ENCODE measurements at regions not wholly inside any gene's neighbourhood (a gene's known extent, or its start where the extent isn't known, plus 50 kb on each side); places are given as distances from the start of the nearest gene placed in this dataset.

- no peak for DNase-seq (ENCODE audit: low read depth, low spot score)
Measured at GRCh38 chr2:128469203-128469602, 150.5 kb upstream of the HS6ST1 start.

- DNase-seq (ENCODE audit: low read depth, low spot score): no peak
Measured at GRCh38 chr2:128469875-128470274, 151.2 kb upstream of the HS6ST1 start.

- no peak for DNase-seq (ENCODE audit: low read depth, low spot score)
Measured at GRCh38 chr2:128472789-128473174, 154.1 kb upstream of the HS6ST1 start.

GRCh38 chr2:128473175-128474035 is 154.7 kb upstream of the HS6ST1 start:
- peak; percentile 28 for DNase-seq (ENCODE audit: low read depth, low spot score)

- no peak for DNase-seq (ENCODE audit: low read depth, low spot score)
Measured at GRCh38 chr2:128474036-128474955, 155.6 kb upstream of the HS6ST1 start.

- DNase-seq (ENCODE audit: low read depth, low spot score): no peak
Measured at GRCh38 chr2:128474962-128475361, 156.3 kb upstream of the HS6ST1 start.

GRCh38 chr2:128475427-128476211 is 157.0 kb upstream of the HS6ST1 start:
- DNase-seq (ENCODE audit: low read depth, low spot score): no peak

- no peak for DNase-seq (ENCODE audit: low read depth, low spot score)
Measured at GRCh38 chr2:128477026-128477820, 158.6 kb upstream of the HS6ST1 start.

GRCh38 chr2:128477891-128478290 is 159.2 kb upstream of the HS6ST1 start:
- no peak for DNase-seq (ENCODE audit: low read depth, low spot score)

- no peak for DNase-seq (ENCODE audit: low read depth, low spot score)
Measured at GRCh38 chr2:128485761-128486639, 167.3 kb upstream of the HS6ST1 start.

- no peak for DNase-seq (ENCODE audit: low read depth, low spot score)
Measured at GRCh38 chr2:128486640-128487375, 168.1 kb upstream of the HS6ST1 start.

- no peak for DNase-seq (ENCODE audit: low read depth, low spot score)
Measured at GRCh38 chr2:128487650-128488387, 169.2 kb upstream of the HS6ST1 start.

GRCh38 chr2:128488434-128488833 is 169.8 kb upstream of the HS6ST1 start:
- DNase-seq (ENCODE audit: low read depth, low spot score): no peak

GRCh38 chr2:128489526-128490273 is 171.0 kb upstream of the HS6ST1 start:
- peak; percentile 12 for DNase-seq (ENCODE audit: low read depth, low spot score)

GRCh38 chr2:128490321-128490720 is 171.7 kb upstream of the HS6ST1 start:
- no peak for DNase-seq (ENCODE audit: low read depth, low spot score)

GRCh38 chr2:128490881-128491691 is 172.4 kb upstream of the HS6ST1 start:
- no peak for DNase-seq (ENCODE audit: low read depth, low spot score)

- DNase-seq (ENCODE audit: low read depth, low spot score): peak; percentile 21
Measured at GRCh38 chr2:128491692-128492244, 173.1 kb upstream of the HS6ST1 start.

All from astrocyte of the hippocampus (primary cell).